NB4 (cell line): ENCODE measurements at regions not wholly inside any gene's neighbourhood (a gene's known extent, or its start where the extent isn't known, plus 50 kb on each side); places are given as distances from the start of the nearest gene placed in this dataset.

ENCODE experiments used
- MAX ChIP-seq: IDR thresholded peaks from 2 replicates; pipeline ENCODE4 v1.6.1; 2011; ENCODE audit warnings: low read depth, low read length
- MYC ChIP-seq: IDR thresholded peaks from 2 replicates; pipeline ENCODE4 v1.6.1; 2011; ENCODE audit warnings: low read depth, low read length
- POLR2A ChIP-seq: IDR thresholded peaks from 2 replicates; pipeline ENCODE4 v1.6.1; 2011; ENCODE audit warnings: mild to moderate bottlenecking; ENCODE audit not compliant: insufficient read length; ENCODE audit errors: extremely low read depth
- TF ChIP-seq, protein P1 (sequence below): IDR thresholded peaks from one replicate; pipeline ENCODE4 v1.5.1; 2012; ENCODE audit warnings: low read depth, low read length

DNA sequence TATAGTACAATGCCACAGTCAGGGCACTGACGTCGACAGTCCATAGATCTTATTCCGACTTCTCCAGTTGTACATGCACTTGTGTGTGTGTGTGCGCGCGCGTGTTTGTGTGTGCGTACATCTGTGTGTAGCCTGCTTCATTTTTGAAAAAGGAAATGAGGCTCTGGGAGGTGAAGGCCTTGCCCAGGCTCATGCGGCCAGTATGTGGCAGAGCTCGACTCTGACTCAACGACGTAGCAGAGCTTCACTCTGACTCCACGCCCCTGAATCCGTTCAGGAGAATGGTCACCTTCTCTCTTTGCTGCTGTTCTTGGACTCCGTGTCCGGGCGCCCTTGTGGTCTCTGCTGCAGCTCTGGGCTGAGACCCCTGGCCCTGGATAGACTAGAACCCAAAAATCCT is 81.6 kb upstream of the CIBAR2 start:
- no peak for TF ChIP-seq MAX
- TF ChIP-seq, protein P1, sequence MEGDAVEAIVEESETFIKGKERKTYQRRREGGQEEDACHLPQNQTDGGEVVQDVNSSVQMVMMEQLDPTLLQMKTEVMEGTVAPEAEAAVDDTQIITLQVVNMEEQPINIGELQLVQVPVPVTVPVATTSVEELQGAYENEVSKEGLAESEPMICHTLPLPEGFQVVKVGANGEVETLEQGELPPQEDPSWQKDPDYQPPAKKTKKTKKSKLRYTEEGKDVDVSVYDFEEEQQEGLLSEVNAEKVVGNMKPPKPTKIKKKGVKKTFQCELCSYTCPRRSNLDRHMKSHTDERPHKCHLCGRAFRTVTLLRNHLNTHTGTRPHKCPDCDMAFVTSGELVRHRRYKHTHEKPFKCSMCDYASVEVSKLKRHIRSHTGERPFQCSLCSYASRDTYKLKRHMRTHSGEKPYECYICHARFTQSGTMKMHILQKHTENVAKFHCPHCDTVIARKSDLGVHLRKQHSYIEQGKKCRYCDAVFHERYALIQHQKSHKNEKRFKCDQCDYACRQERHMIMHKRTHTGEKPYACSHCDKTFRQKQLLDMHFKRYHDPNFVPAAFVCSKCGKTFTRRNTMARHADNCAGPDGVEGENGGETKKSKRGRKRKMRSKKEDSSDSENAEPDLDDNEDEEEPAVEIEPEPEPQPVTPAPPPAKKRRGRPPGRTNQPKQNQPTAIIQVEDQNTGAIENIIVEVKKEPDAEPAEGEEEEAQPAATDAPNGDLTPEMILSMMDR, result no peak
- TF ChIP-seq POLR2A, result no peak
- no peak for TF ChIP-seq MYC
